ENCODE measurements at regions not wholly inside any gene's neighbourhood (a gene's known extent, or its start where the extent isn't known, plus 50 kb on each side); places are given as distances from the start of the nearest gene placed in this dataset.
A peak's percentile ranks its signal among the peaks of the same experiment; 100 is the strongest.

DNA sequence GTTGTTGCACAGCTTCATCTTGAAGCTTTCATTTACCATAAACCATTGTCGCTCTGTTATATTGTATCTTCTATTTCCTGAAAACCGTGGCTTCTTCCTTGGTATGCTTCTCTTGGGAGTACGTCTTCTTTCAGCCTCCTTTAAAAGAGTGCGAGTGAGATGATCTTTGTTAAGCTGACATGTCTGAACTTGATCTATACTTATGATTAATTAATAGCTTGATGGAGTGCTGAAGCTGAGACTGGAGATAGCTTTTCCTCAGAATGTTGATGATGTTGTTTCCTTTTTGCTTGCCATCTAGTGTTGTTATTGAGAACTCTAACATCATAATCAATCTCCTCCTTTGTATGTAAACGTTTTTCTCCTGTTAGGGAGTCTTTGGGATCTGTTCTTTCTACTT lies 529.3 kb upstream of the SPRY2 start:
- Histone ChIP-seq H3K9me3 (ENCODE audit: control insufficient read depth in 2 of 3, insufficient read depth in 1 of 3, low read length in 3 of 3) (no peaks in the 10 kb centered on the region), H3K27ac (ENCODE audit: low read depth in 2 of 2, low read length in 2 of 2) (no peak overlapping the region), H3K4me3 (ENCODE audit: low read length in 3 of 3) (no peak overlapping the region), H3K36me3 (ENCODE audit: control insufficient read depth in 2 of 3, insufficient read depth in 3 of 3, low read length in 3 of 3) (no peaks in the 10 kb centered on the region), H3K27me3 (ENCODE audit: control insufficient read depth, insufficient read depth, low read length) (no peaks in the 10 kb centered on the region), H3K9ac (ENCODE audit: low read length in 3 of 3) (no peak overlapping the region), H3K4me1 (ENCODE audit: control insufficient read depth in 2 of 3, insufficient read depth in 2 of 3, low read depth in 1 of 3, low read length in 3 of 3) (no peaks in the 10 kb centered on the region)
- FAIRE-seq: no peak
- TF ChIP-seq, protein P1, sequence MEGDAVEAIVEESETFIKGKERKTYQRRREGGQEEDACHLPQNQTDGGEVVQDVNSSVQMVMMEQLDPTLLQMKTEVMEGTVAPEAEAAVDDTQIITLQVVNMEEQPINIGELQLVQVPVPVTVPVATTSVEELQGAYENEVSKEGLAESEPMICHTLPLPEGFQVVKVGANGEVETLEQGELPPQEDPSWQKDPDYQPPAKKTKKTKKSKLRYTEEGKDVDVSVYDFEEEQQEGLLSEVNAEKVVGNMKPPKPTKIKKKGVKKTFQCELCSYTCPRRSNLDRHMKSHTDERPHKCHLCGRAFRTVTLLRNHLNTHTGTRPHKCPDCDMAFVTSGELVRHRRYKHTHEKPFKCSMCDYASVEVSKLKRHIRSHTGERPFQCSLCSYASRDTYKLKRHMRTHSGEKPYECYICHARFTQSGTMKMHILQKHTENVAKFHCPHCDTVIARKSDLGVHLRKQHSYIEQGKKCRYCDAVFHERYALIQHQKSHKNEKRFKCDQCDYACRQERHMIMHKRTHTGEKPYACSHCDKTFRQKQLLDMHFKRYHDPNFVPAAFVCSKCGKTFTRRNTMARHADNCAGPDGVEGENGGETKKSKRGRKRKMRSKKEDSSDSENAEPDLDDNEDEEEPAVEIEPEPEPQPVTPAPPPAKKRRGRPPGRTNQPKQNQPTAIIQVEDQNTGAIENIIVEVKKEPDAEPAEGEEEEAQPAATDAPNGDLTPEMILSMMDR (IDR thresholded peaks at IDR 0.05; ENCODE audit: borderline replicate concordance, extremely low read depth, insufficient read depth): no peak
- intact Hi-C loops (cut with DNase I): no loop called here
- DNase-seq: no peak

DNA sequence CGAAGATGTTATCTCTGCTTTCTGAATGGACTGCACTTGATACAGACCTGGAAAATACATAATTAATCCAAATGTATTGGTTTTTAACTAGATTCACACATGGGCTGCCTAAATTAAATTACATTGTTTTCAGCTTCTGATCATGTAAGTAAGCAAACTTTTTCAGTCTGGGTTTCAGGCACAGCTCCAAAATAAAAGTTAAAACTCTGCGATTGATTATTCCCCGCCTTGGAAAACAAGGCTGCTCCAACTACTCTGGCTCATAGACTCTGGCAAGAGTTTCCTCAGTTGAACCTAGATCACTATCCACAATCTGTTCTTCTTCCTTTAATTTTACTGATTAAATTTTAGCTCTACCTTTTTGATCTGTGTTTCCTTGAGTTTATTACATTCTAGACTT lies 526.0 kb upstream of the SPRY2 start:
- no peak for FAIRE-seq
- H3K27me3 ChIP-seq (ENCODE audit: control insufficient read depth, insufficient read depth, low read length): no peaks in the 10 kb centered on the region
- no peak overlapping the region for H3K9ac ChIP-seq (ENCODE audit: low read length in 3 of 3)
- DNase-seq: no peak
- H3K4me1 ChIP-seq (ENCODE audit: control insufficient read depth in 2 of 3, insufficient read depth in 2 of 3, low read depth in 1 of 3, low read length in 3 of 3): no peaks in the 10 kb centered on the region
- no peaks in the 10 kb centered on the region for H3K36me3 ChIP-seq (ENCODE audit: control insufficient read depth in 2 of 3, insufficient read depth in 3 of 3, low read length in 3 of 3)
- H3K9me3 ChIP-seq (ENCODE audit: control insufficient read depth in 2 of 3, insufficient read depth in 1 of 3, low read length in 3 of 3): no peaks in the 10 kb centered on the region
- no peak overlapping the region for H3K4me3 ChIP-seq (ENCODE audit: low read length in 3 of 3)
- intact Hi-C loops (cut with DNase I): no loop called here
- TF ChIP-seq, protein P1 (IDR thresholded peaks at IDR 0.05; ENCODE audit: borderline replicate concordance, extremely low read depth, insufficient read depth): no peak
- no peak overlapping the region for H3K27ac ChIP-seq (ENCODE audit: low read depth in 2 of 2, low read length in 2 of 2)

DNA sequence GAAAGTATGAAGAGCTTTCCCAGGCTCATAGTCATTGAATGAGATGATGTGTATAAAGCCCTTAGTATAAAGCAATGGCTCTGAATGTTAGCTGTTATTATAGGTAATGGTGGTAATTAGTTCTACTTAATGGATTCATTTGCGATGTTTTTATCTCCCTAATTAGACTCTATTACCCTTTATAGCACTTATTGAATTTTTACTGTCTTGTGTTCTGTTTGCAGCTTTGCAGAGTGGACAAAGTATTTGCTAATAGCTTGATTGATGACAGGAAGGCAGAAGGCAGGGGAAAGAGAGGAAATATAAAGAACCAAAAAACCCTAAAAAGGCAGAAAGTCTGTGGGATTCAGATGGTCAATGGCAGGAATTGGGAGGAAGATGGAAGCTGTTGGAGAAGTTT lies 524.4 kb upstream of the SPRY2 start:
- Histone ChIP-seq H3K4me3 (ENCODE audit: low read length in 3 of 3) (no peak overlapping the region), H3K27ac (ENCODE audit: low read depth in 2 of 2, low read length in 2 of 2) (no peak overlapping the region), H3K27me3 (ENCODE audit: control insufficient read depth, insufficient read depth, low read length) (no peaks in the 10 kb centered on the region), H3K9ac (ENCODE audit: low read length in 3 of 3) (no peak overlapping the region), H3K4me1 (ENCODE audit: control insufficient read depth in 2 of 3, insufficient read depth in 2 of 3, low read depth in 1 of 3, low read length in 3 of 3) (no peaks in the 10 kb centered on the region), H3K9me3 (ENCODE audit: control insufficient read depth in 2 of 3, insufficient read depth in 1 of 3, low read length in 3 of 3) (no peaks in the 10 kb centered on the region), H3K36me3 (ENCODE audit: control insufficient read depth in 2 of 3, insufficient read depth in 3 of 3, low read length in 3 of 3) (no peaks in the 10 kb centered on the region)
- FAIRE-seq: no peak
- intact Hi-C loops (cut with DNase I): no loop called here
- no peak for DNase-seq
- TF ChIP-seq, protein P1 (IDR thresholded peaks at IDR 0.05; ENCODE audit: borderline replicate concordance, extremely low read depth, insufficient read depth): no peak

DNA sequence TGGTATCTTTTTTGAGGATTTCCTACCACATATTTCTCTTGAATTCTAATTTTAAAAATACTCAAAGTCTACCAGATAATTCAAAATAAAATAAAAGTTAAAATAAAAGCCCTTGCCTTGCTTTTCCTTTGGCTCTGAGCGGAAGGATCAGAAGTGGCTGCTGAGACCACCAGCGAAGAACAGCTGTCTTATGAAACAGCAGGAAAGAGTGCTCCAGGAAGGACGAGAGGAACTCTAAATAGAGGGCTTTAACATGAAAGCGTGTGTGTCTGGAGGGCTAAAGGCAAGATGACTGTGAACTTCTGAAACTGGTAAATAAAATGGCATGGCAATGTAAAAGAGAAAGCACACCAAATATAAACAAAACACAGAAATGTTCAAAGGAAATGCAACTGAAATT lies 521.5 kb upstream of the SPRY2 start:
- no peak overlapping the region for H3K27ac ChIP-seq (ENCODE audit: low read depth in 2 of 2, low read length in 2 of 2)
- DNase-seq (peak in 1 of 5 donors; percentile 44), FAIRE-seq (no peak)
- H3K27me3 ChIP-seq (ENCODE audit: control insufficient read depth, insufficient read depth, low read length): no peaks in the 10 kb centered on the region
- intact Hi-C loops (cut with DNase I): no loop called here
- no peak overlapping the region for H3K4me3 ChIP-seq (ENCODE audit: low read length in 3 of 3)
- no peaks in the 10 kb centered on the region for H3K9me3 ChIP-seq (ENCODE audit: control insufficient read depth in 2 of 3, insufficient read depth in 1 of 3, low read length in 3 of 3)
- no peaks in the 10 kb centered on the region for H3K4me1 ChIP-seq (ENCODE audit: control insufficient read depth in 2 of 3, insufficient read depth in 2 of 3, low read depth in 1 of 3, low read length in 3 of 3)
- no peak overlapping the region for H3K9ac ChIP-seq (ENCODE audit: low read length in 3 of 3)
- TF ChIP-seq, protein P1 (IDR thresholded peaks at IDR 0.05; ENCODE audit: borderline replicate concordance, extremely low read depth, insufficient read depth): no peak
- no peaks in the 10 kb centered on the region for H3K36me3 ChIP-seq (ENCODE audit: control insufficient read depth in 2 of 3, insufficient read depth in 3 of 3, low read length in 3 of 3)
